Stimulated activated CD8-positive, alpha-beta memory T cell treated with anti-CD3 and anti-CD28 coated beads, Interleukin-12 subunit alpha, Interleukin-12 subunit beta, amount 100 ng/mL, for 24 hours (primary cell): ENCODE measurements at regions not wholly inside any gene's neighbourhood (a gene's known extent, or its start where the extent isn't known, plus 50 kb on each side); places are given as distances from the start of the nearest gene placed in this dataset.

ENCODE experiments used
- DNase-seq: peaks from one replicate; pipeline ENCODE4 v3.0.0-alpha.2; 2020; ENCODE audit errors: extremely low read depth

DNA sequence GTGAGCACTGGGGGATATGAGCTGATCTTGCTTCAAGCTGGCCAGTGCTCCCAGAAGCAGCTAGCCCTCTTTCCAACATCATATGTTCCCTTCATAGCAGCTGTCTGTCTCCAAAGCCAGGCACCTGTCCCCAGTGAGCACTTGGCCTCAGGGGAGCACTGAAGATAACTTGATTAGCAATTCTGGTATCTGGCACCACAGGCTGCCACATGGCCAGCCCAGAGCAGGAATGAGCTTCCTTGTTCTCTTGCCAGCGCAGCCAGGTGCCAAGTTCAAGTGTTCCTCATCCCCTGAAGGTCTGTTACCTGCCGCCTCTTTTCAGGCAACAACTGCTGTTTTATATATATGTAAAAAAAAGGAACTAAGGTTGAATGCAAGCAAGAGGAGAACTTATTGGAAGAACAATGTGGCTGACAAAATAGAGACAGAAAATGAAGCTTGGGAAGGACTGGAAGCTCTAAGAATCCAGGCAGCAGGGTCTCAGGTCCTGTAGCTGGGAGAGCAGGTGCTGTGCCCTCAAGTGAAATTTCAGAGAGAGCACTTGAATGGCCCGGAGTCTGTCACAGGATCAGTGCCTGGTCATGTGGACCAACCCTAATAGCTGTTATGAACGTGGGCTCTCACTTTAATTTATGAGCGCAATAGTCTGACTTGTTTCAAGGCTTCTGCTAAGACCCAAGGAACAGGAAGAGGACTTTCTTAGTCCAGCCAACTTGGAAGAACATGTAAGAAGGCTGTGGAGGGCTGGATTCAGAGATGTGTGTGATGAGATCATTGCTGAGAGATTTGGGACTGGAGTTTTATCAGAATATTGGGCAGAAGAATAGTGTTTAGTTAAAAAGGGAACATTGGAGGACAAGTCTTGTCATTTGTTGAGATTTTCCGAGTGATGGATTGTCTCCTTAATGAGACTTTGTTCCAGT, 267.2 kb downstream of the GLRX3 start:
- no peak for DNase-seq

DNA sequence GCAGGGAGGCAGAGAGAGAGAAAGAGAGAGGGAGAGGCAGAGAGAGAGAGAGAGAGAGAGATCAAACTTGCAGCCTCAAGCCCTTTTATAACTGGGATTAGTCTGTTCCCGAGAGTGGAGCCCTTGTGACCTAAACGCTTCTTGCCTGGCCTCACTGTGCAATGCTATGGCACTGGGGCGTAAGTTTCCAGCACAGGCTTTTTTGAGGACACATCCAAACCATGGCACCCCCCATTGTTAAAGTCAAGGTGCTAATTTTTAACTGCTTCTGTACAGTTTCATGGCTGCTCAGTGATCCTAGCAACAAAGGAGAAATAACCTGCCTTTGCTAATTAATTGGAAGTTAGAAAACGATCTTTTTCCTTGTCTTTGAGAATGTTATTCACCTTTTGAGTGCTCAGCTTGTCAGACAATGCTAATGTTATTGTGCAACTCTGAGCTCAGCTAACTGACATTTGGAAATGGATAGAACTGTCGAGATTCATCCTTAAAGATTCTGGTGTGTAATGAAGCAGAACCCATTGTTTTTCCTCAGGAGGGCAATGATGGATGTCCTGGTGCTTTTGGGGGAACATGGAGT, 268.4 kb downstream of the GLRX3 start:
- no peak for DNase-seq

DNA sequence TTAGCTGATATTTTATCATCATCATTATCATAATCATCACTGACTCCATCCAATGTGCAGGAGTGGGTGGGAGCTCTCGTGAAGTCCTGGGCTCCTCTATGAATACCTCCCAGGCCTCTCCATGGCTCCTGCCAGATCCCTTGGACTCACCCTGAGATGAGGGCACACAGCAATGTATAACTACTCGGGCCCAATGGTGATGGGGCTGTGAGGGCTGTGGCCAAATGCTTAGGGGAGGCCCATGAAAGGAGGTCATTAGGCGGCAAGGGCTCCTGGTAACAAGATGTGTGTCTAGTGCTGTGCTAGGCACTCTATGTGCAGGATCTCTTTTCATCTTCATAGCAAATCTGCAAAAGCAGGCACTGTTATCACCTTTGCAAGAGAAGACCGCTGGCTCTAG, 270.9 kb downstream of the GLRX3 start:
- no peak for DNase-seq

DNA sequence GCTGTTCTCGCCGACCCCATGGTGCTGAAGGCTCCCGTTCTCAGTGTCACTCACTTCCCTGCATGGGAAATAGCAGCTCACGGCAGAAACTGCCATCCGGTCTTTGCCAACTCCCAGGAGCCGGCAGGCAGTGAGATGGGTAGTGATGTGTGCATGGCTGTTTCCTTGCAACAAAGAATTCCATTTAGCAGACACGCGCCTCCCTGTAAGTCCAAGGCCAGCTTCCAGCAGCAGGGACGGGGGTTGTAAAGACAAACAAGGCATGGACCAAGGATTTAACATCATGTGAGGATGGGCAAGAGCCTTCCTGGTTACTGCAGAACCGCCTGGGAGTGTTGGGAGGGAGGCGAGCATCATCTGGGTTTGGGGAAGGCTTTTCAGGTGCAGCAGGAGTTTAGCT, 273.1 kb downstream of the GLRX3 start:
- no peak for DNase-seq

DNA sequence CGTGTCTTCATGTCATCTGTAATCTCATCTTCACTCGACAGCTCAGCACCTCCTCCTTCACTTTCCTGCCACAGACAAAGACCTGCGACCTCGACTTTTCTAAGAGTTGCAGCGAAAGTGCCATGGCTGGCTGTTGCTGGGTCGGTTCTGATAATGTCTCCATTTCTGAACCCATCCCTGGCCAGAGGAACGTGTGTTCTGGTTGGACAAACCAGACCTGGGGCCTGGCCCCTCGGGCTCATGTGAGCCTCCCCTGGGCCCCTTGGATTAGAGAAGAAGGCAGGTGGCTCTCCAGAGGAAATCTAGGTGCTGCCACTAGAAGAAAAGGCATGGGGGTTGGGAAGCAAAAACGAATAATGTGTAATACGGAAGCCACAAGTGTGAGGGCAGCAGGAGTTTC, 273.7 kb downstream of the GLRX3 start:
- no peak for DNase-seq

DNA sequence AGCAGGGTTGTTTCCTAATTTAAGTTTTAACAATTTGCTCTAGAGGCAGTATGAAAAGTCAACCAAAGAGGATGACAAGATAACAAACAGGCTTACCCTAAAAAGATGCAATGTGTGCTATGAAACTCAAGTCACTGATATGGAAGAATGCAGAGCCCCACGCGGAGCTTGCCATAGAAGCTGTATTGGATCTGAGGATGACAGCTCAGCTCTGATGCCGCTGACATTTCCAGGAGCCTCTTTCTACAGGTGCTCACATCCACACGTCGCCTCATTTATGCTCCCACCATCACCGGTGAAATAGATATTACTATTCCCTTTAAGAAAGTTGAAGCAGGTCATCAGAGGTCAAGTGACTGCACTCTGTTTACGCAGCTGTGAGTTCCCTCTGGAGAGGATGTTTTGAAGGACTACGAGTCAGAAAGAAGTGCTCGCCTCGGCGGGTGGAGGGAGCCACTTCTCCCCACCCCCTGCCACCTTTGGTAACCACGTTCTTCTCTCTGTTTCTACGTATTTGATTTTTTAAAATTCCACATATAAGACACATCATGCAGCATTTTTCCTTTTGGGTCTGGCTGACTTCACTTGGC, 275.4 kb downstream of the GLRX3 start:
- no peak for DNase-seq

DNA sequence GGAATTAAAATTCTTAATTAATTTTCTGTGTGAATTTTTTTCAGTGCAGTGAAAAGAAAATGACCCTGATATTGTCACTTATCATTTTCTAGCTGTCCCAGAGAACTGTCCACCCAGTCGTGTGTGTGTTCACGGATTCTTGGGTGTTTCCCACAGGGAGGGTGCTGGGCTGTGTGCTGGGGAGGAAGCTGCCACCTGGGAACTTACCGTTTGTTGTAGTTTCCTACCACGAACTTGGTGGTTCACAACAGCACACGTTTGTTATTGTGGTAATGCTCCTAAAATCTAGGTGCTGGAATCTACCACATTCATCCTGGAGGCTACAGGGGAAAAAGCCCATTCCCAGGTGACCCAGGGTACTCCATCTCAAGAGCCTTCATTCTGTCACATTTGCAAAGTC, 276.1 kb downstream of the GLRX3 start:
- no peak for DNase-seq

DNA sequence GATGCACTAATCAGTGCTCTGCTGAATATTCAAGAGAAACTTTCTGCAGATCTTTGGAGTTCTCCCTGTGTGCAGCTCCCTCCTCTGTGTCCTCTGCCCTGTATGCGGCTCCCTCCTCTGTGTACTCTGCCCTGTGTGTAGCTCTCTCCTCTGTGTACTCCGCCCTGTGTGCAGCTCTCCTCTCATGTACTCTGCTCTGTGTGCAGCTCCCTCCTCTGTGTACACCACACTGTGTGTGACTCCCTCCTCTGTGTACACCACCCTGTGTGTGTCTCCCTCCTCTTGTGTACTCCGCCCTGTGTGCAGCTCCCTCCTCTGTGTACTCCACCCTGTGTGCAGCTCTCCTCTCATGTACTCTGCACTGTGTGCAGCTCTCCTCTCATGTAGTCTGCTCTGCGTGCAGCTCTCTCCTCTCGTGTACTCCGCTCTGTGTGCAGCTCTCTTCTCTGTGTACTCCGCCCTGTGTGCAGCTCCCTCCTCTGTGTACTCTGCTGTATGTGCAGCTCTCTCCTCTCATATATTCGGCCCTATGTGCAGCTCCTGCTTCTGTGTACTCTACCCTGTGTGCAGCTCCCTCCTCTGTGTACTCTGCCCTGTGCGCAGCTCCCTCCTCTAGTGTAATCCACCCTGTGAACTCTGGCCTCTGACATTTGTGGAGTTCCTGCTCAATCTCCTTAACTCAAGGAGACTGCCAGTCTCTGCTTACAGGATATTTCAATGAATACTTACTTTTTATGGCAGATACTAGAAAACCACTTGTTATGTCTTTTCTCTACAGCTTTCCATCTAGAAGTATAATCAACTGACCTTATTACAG, 280.4 kb downstream of the GLRX3 start:
- no peak for DNase-seq

DNA sequence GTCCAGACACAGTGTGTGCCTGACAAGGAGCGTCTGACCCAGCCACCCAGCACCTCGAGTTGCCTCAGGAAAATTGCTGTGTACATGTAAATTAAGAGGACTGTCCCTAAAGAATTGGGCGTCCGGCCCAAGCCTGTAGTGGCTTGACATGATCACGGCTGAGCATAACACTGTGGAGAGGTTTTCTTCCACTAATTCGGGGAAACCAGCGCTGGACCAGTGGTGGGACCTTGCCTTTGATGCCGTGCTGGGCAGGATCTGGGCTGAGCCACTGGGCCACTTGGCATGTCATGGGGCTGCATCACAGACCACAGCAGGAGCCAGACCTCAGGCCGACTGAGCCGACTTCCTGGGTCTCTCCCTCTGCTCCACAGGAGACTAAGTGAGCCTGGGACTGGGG, 282.5 kb downstream of the GLRX3 start:
- no peak for DNase-seq

DNA sequence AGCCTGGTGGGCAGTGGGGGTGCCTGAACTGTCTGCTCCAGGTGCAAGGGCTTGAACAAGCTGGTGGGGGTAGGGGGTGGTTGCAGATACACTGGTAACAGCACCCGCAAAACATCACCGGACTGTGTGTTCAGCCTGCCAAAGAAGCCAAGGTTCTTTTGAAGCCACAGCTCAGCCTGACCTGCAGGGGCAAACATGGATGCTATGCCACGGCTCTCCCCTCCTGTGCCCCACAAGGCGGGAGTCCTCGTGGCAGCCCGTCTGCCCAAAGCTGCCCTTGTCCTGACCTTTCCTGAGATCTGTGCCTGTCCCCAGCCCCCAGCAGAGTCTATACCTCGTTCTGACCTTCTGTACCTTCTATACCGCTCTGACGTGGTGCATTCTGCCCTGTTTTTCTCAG, 285.7 kb downstream of the GLRX3 start:
- no peak for DNase-seq

DNA sequence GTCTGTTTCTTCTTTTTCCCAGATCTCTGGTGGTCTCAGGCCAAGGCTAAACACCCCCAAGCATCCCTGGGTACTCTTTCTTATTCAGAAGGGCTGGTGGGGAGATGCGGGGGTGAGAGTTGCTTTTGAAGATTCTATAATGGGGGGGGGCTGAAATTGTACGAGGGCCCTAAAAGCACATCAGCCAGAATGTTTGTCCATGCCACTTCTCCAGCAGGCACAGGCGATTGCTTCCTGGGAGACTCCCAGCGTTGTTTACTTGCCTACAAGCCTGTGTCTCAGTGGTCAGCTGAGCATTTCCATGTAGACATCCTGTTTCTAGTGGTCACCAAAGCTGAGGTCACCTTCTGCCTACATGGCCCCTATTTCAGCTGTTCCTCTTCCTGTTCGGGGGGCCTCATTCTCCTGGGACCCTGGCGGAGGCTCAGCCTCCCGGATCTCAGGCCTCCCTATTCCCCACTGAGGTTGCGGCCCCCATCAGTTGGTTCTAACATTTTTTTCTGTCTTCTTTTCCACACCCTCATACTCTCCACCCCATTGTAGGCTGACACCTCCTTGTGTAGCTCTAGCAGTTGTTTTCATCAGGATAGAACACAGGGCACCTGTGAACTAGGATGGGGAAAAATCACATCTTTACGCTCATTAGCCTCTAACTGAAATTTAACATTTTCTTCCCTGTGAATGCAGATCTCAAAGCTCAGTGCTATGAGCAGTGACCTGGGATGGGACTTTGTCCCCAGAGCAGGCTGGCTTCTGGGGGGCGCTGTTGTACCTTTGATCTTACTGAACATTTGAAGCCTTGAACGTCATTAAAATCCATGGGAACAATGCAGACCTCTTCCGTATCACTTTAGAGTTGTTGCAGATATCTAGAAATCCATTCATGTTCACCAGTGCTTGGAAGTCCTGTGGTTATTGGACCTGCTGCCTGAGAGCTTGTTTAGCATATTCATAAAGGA, 286.5 kb downstream of the GLRX3 start:
- DNase-seq, result no peak

DNA sequence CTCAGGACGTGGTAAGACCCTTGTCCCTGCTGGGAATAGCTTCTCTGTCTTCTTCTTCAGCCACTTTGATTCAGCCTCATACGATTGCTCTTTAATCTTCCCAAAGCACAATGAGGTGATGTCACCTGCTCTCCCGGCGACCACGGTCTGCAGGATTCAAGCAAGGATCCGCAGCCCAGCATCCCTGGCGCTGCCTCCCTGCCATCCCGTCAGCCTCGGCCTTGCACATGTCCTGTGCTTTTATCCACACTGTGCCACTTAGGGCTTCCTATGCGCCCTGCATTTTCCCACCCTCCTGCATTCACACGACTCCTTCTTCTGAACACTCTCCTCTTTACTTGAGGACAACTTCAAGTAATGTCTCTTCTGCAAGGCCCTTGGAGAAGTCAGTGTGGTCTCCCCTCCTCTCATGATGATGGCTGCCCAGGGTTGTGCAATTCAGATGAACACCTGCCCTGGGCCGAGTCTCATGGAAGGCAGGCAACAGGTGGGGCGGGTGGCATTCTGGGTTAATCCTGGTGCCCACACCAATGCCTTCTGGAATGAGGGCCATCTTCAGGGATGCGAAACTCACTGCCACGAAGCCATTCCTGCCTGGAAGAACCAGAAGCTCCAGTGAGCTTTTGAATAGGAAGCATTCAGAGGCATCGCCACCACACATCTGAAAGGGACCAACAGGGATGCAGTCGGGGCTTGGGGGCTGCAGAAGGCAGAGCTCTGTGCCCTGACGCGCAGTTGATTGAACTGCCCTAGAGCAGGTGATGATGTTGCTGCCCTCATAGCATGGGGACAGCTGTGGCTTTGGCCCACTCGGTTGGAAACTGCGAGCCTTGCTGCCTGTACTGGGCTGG, 287.5 kb downstream of the GLRX3 start:
- no peak for DNase-seq

DNA sequence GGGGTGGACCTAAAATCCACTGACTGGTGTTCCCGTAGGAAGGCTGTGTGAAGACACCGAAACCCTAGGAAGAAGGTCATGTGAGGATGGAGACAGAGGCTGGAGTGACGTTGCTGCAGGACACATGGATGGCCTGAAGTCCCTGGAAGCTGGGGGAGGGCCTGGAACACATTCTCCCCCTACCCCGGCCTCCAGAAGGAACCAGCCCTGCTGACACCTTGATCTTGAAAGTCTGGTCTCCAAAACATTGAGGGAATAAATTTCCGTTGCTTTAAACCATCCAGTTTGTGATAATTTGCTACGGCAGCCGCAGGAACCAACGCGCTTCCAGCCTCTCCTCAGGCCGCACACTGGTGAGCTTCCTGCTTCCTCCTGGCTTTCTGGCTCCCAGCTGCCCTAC, 288.2 kb downstream of the GLRX3 start:
- no peak for DNase-seq

DNA sequence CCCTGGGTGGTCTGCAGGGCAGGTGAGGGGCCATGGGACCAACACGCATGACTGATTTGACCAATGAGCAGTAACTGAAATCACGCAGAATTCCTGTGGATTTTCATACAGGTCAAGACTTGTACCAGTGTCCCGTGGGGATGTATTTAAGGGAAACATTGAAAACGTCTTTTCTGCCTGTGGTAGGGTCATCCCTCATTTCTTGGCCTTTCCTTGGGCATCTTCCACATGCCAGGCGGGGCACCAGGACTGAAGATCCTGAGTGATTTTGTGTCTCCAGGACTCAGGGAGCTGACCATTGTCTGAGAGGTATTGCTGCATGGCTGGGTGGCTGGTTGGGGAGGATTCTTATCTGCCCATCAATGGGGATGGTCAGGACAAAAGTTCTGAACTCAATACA, 289.0 kb downstream of the GLRX3 start:
- DNase-seq, result no peak

DNA sequence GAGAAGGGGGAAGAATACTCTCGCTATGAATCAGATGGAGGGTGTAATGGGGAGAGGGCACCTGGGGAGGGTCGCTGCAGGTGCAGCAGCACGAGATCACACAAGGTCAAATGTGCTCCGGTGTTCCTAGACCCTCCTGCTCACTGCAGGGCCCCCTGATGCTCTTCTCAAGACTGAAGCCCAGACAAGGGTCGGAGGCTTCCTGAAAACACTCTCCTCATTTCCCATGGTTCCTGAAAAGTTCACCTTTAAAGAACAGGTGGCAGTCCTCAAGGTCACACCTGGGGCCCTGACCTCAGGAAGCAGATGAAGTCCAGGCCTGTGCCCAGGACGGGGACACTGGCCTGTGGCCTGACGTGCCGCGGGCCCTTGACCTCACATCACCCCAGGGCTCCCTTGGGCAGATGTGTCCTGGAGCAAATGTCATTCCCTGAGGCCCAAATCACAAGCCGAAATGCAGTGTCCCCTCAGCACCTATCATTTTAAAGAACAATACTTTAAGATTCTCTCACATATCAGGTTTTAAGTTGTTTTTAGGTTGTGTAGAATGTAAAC, 289.8 kb downstream of the GLRX3 start:
- DNase-seq, result no peak

DNA sequence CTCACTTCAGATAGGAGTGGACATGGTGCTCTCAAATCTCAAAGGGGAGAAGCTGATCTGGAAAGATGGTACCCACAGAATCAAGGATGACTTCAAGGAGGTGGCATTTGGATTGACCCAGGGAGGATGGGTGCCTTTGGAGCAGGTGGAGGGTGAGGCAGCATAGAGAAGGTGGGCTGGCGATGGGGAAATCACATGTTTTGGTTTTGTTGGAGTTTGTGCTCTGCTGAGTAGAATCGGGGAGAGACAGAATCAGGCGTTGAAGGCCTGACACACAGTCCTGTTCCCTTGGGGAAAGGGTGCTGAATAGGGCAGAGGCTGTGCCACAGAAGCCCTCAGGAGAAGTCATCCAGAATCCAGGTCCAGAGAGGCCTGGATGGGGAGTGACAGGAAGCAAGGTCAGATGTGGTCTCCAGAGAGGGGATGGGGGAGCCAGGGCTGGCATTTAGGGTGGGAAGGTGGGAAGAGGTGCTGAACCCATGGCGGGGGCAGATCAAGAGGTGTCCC, 291.1 kb downstream of the GLRX3 start:
- no peak for DNase-seq

DNA sequence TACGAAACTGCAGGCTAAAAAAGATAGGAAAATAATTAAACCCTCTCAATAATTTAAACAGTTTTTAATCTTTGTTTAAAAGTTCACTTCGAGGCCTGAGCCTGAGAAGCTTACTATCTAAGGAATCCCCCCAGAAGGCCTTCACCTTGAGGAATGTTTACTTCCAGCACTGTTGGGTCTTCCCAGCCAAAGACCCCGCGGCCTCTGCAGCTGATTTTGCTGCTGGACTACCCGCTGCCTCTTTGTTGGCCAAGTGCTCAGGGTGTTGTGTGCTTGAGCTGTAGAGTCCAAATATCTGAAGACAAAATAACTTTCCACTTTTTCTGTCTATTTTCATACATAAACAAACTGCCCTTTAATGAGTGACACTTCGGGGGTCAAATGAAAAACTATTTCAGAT, 292.7 kb downstream of the GLRX3 start:
- no peak for DNase-seq

DNA sequence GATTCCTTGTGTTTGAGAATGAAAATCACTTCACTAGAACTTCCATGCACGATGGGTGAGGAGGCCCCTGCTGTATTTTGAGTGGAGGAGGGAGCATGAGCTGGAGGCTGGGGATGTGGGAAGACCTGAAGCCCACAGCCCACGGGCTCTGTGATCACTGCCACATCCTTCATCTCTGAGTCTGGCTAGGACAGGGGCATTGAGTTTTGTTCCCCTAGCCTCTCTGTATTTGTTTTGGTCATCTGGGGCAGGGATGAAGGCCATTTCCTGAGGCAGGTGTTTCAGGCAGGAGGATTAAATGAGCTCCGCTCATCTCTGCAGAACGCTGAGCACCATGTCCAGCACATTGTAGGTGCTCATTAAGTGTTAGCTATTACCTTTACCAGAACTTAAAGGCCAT, 293.6 kb downstream of the GLRX3 start:
- no peak for DNase-seq

DNA sequence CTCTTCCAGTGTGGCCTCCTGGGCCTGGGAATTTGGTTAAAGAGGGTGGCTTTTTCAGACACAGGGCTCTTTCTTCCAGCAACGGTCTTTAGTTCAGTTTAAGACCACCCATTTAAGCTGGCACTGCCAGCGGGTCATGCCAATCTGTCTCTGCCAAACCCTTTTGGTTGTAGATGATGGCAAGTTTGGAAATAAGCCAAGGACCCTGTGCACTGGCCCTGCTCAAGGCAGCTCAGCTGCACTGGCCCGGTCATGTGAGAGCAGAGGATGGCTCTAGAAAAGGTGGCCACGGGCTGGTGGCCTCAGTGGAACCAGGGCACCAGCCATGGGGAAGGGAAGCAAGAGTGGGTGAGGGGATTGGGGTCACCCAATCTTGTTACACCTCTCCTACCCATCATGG, 294.1 kb downstream of the GLRX3 start:
- no peak for DNase-seq
